Lung microvascular endothelial cell (primary cell): ENCODE measurements at regions not wholly inside any gene's neighbourhood (a gene's known extent, or its start where the extent isn't known, plus 50 kb on each side); places are given as distances from the start of the nearest gene placed in this dataset.
"Not testable (repeated sequence)": the region's sequence is repeated elsewhere in the genome, so short reads cannot be mapped to it uniquely, and the experiment has no call there.

Experiments
- DNase-seq, 2 donors: peaks; one replicate each; pipeline versions ENCODE4 v3.0.0 to v3.0.0-alpha.2; 2010; ENCODE audit warnings: low read depth in 2 of 2

- DNase-seq: no peak
Observed at GRCh38 chr7:25444991-25445390, 216.7 kb upstream of the NPVF start.

DNA sequence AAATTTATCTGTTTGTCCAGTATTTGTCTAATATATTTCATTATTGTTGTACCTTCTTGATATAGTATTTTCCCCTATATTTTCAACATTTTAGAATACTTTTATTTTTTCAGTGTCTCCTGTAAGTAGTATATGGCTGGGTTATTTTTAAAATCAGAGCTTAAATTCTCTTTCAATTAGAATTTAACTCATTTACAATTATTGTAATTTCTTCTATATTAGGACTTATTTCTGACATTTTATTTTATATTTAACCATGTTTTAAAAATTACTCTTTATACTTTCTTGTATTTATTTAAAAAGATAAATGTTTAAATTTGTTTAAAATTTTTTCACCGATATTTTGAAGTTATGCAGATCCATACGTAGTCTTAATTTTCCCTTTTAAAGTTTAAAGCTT is 220.0 kb upstream of the NPVF start:
- no peak for DNase-seq

- DNase-seq: no peak
Observed at GRCh38 chr7:25454020-25454419, 225.7 kb upstream of the NPVF start.

DNA sequence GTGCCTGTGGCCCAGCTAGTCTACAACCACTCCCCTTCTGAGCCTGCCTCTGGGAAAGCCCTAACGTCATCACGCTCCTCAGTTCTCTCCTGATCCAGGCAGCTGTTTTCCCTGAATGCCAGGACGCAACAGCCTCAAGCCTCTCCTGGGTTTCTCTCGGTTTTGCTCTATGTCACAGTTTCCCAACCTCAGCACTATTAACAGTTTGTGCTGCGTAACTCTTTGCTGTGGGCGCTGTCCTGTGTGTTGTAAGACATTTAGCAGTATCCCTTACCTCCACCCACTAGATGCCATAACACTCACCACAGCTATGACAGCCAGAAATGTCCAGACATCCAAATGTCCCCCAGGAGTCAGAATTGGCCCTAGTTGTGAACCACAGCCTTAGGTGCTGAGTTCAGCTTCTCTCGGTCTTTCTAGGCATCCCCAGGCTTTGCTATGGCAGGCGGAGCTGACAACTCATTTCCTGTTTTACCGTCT is 226.3 kb upstream of the NPVF start:
- DNase-seq: no peak

GRCh38 chr7:25455683-25456251 is 227.5 kb upstream of the NPVF start:
- no peak for DNase-seq

GRCh38 chr7:25456467-25457171 is 228.3 kb upstream of the NPVF start:
- no peak for DNase-seq

GRCh38 chr7:25459057-25459456 is 230.8 kb upstream of the NPVF start:
- DNase-seq: no peak

DNA sequence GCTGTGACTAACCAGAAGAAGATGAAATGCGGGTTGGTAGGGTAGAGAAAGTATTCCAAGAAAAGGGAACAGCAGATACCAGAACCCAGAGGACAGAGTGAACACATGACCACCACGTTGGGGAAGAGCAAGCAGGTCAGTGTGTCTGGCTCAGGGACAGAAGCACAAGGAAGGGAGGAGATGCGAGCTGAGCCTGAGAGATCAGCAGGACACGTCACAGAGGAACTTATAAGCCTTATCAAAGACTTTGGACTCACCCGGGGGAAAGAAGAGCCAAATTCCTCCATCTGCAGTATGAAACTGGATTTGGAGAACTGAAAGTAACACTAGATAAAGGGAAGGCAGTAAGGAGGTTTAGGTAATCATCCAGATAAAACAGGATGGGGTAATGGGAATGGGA is 232.1 kb upstream of the NPVF start:
- DNase-seq: no peak

DNA sequence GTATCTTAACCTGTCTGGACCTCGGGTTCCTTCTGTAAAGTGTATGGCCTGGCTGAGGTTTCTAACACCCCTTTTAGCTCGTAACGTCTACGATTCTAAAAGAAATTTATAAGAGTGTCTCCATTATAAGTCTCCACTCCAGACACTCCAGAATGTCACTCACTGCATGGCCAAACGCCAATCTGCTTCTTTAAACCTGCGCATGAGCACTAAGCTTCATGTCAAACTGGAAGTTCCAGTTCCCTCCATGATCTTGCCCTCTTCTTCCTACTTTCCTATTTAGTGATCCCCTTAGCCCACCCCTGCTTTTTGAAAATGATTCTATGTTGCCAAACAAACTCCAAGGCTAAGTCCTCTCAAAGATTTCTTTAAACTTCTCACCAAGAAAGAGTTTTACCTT is 241.4 kb upstream of the NPVF start:
- DNase-seq: no peak

DNA sequence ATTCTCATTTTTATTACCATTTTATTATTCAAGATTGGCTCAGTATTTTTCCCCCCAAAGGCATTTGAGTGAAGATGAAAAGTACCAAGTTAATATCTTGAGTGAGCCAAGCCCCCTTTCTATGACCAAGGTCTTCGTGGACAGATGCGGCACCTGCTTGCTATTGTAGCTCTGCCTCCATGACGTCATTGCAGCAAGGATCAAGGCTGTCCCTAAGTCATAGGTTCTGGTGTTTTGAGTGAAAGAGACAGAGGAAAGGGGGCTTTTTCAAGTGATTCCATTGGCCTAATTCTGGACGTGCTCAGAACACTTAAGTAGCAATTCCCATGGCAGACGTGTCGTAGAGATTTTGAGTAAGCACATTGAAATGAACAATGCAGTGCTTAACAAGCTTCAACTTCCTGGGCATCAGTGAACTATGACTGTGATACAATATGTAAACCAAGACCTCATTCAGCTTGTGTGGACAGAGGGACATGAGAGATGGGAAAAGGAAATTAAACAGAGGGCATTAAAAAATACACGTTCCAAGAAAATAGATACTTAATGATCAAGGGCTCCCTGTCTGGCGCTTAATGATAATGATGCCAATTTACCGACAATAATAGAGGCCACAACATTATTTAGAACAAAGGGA is 248.7 kb upstream of the NPVF start:
- no peak for DNase-seq

DNA sequence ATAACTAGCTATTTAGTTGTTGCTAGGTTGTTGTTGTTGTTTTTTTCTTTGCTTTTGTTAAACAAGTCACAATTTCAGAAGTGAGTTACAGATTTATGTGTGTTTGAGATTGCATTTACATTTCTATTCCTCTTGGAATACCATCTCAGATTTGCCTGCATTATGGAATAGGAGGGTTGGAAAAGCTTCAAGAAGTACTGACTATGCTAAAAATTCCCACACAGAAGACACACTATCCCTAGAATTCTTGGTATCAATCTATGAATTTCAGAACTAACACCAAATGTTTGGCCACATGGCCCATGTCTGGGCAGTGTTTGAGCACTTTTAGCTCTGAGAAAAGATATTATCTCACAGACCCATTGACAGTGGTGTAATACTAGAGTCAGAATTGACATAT is 249.9 kb upstream of the NPVF start:
- DNase-seq: not testable (repeated sequence)

- no peak for DNase-seq
Observed at GRCh38 chr7:25478925-25479324, 250.6 kb upstream of the NPVF start.

GRCh38 chr7:25481891-25482290 is 253.6 kb upstream of the NPVF start:
- no peak for DNase-seq

DNA sequence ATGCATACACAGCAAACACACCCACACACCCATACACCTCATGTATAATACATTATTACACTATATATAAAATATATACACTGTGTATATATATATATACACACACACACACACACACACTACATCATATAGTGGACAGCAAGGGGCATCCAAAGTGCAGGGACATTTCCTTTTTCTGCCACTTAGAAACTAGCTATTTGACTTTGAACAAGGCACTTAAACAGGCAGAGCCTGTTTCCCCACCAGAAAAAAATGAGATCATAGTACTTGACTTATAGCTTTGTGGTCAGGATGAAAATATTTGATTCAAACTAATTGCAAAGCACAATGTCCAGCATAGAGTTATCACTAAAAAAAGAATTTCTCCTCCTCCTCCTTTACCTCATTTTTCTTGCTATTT is 254.3 kb upstream of the NPVF start:
- DNase-seq: no peak

- DNase-seq: no peak
Observed at GRCh38 chr7:25485026-25485425, 256.7 kb upstream of the NPVF start.

DNA sequence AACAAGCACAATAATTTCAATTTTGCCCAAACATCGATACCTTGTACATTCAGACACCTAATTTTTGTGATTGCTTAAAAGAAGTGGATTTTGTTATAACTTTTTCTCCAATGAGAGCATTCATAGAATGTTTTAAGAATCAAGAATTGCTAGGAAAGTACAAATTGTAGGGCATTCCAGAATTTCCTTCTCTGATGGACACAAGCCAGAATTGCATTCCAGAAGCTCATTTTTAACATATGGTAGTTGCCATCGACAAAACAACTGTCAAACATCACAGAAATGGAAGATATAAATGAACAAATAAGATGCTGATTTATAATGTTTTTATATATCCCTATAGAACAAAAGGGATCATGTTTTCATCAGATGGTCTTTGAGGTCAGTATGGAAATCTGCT is 258.4 kb upstream of the NPVF start:
- DNase-seq: peak in 1 of 2 donors; percentile 5

DNA sequence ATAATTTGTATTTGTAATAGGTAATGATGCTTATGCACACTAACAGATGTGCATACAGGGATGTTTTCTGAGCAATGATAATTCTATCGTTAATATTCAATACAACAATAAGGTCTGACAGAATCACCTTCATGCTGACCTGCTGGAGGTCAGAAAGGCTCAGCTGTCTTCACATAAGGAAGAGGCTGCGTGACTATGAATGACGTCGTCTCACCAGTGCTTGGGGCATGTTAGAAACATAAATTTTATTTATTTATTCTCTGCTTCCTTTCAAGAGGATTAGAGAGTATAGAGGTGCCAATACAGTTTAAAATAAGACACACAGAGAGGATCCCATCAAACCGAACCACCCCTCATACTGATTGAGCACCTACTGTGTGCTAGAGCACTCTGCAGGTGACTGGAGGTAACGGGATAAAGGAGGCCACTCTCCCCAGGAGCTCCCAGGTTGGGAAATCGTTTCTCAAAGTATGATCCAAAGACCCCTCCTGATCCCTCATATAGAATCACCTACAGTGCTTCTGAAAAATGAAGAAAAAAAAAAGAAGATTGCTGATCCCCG is 265.6 kb upstream of the NPVF start:
- DNase-seq: no peak

DNA sequence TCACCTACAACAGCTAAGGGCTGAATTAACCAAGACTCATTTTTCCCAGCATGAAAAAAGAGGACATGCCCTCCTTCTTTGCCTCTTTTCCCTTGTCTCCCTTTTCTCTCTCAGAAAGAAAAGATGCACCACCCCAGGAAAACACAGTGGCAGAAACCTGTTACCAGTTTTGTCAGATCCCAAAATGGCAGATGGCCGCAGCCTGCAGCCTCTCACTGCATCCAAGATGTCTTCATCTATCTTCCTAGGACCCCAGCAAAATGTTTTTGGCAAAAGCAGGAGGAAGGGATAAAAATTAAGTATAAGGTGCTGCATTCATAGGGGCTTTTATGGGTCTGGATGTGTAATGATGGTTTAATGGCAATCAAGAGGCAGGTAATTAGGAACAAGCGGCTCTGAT is 266.6 kb upstream of the NPVF start:
- no peak for DNase-seq

DNA sequence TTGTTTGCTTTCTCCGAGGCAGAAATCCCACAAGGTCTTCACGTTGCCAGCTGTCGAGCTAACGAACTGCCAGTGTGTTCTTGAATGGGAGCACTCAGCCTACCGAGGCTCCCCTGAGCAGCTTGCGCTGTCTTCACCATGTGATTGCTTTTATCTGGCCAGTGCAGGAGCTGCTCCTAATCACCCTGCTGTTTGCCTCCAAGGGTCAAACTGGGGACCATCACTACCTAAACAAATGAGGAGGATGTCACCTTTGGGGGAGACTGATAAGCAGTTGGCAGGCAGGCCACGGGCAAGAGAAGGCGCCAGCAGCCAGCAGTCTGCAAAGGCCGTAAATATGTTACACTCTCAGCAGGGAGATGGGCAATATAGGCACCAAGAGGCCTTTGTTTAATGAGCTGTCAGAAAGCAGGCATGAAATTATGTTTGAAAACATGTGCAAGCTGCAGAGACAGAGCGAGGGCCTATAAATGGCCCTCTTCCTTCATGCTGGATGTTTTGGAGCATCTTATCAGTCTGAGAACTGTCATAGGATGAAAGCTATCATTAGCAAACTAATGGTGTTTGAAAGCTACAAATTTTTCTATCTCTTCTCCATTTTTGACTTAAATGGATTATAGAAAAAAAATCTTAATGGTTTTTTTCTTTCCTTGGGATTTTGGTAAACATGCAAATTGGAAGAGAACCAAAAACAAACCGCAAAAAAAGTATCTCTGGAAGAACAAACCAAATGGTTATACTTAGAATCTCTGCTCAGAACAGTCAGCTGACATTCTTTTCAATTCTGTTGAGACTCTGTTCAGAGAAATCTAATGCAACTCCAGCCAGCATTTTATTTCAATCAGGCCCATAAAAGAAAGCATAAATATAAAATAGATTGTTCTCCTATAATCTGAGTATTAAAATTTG is 267.3 kb upstream of the NPVF start:
- DNase-seq: peak in 1 of 2 donors; percentile 6

GRCh38 chr7:25496476-25497368 is 268.4 kb upstream of the NPVF start:
- peak in 1 of 2 donors; percentile 29 for DNase-seq
